Effector memory CD8-positive, alpha-beta T cell (primary cell): ENCODE measurements at regions not wholly inside any gene's neighbourhood (a gene's known extent, or its start where the extent isn't known, plus 50 kb on each side); places are given as distances from the start of the nearest gene placed in this dataset.

Experiments
- ATAC-seq: fragments of 150-1000 bp; cut with Tn5 transposase; replicated peaks from 2 replicates; pipeline ENCODE4 v1.10.0; 2021; ENCODE audit warnings: mild to moderate bottlenecking, moderate library complexity
- DNase-seq, 3 experiments: peaks; one replicate each; pipeline ENCODE4 v3.0.0; 2021
- H3K27ac Mint-ChIP-seq, 2 donors: one replicate each; pipeline ENCODE4 v1.8.0; 2022; ENCODE audit warnings: mild to moderate bottlenecking in 2 of 2, mixed read lengths in 2 of 2, moderate library complexity in 2 of 2
- H3K27me3 Mint-ChIP-seq, 2 donors: one replicate each; pipeline ENCODE4 v1.8.0; 2022; ENCODE audit warnings: mixed read lengths in 2 of 2
- H3K36me3 Mint-ChIP-seq: one replicate; pipeline ENCODE4 v1.8.0; 2022; ENCODE audit warnings: mild to moderate bottlenecking, moderate library complexity, mixed read lengths; ENCODE audit not compliant: insufficient read depth
- H3K4me1 Mint-ChIP-seq, 2 donors: one replicate each; pipeline ENCODE4 v1.8.0; 2022; ENCODE audit warnings: low read depth in 2 of 2, mixed read lengths in 2 of 2
- H3K4me3 Mint-ChIP-seq, 2 donors: one replicate each; pipeline ENCODE4 v1.8.0; 2022; ENCODE audit warnings: mild to moderate bottlenecking in 2 of 2, mixed read lengths in 2 of 2, moderate library complexity in 2 of 2
- H3K9me3 Mint-ChIP-seq, 2 donors: one replicate each; pipeline ENCODE4 v1.8.0; 2022; ENCODE audit warnings: mixed read lengths in 2 of 2

GRCh38 chr3:159795681-159796175 is 192.9 kb upstream of the IL12A start:
- Mint-ChIP-seq H3K4me1 (no peaks in the 10 kb centered on the region), H3K4me3 (no peak overlapping the region), H3K36me3 (no peaks in the 10 kb centered on the region), H3K27ac (no peak overlapping the region), H3K27me3 (peaks cover 15 to 16% of the 10 kb centered on the region in 2 donors), H3K9me3 (no peaks in the 10 kb centered on the region)
- DNase-seq (no peak), ATAC-seq (no peak)

DNA sequence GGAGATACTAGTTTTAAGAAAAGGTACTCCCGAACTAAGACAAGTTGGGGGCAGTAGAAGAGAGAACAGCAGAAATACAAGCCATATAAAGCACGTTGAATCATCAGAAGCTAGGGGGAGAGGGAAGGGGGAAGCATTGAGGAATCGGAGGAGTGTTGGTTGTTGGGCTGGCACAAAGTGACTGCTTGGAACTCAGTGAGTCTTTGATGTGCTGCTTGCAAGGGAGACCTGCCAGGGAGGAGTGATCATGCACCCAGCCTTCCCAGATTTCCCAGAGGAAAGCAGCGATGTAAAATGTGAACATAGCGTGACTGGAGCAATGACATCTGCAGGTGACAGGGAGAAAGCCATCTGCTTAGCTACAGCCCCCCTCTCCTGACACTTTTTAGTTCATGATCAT is 192.4 kb upstream of the IL12A start:
- Mint-ChIP-seq H3K9me3 (no peaks in the 10 kb centered on the region), H3K4me1 (no peaks in the 10 kb centered on the region), H3K27me3 (peaks cover 11 to 16% of the 10 kb centered on the region in 2 donors), H3K27ac (no peak overlapping the region), H3K36me3 (no peaks in the 10 kb centered on the region), H3K4me3 (no peak overlapping the region)
- ATAC-seq: no peak
- no peak for DNase-seq

GRCh38 chr3:159796744-159797143 is 191.9 kb upstream of the IL12A start:
- no peak overlapping the region for H3K27ac Mint-ChIP-seq
- no peaks in the 10 kb centered on the region for H3K4me1 Mint-ChIP-seq
- no peak overlapping the region for H3K4me3 Mint-ChIP-seq
- H3K9me3 Mint-ChIP-seq: no peaks in the 10 kb centered on the region
- peaks cover 10 to 16% of the 10 kb centered on the region in 2 donors for H3K27me3 Mint-ChIP-seq
- DNase-seq (no peak), ATAC-seq (no peak)
- no peaks in the 10 kb centered on the region for H3K36me3 Mint-ChIP-seq

DNA sequence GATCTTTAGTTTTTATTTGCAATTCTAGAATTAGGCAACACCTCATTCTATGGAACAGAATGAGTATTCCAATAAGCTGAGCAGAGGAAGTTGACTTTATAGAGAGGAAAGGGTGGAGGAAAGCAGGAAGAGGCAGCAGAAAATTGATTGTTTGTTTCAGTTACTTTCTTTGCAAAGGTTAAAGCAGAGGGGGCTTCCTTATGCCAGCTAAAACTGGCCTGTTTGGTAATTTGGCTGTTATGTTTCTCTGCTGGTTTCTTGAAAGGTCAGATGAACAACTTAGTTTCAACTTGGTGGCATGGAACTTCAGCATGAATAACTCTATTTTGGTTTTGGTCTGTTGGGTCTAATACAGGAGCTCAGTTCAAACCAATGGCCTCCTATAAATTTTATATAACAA is 190.9 kb upstream of the IL12A start:
- DNase-seq (no peak), ATAC-seq (no peak)
- Mint-ChIP-seq H3K27ac (no peak overlapping the region), H3K9me3 (no peaks in the 10 kb centered on the region), H3K4me1 (no peaks in the 10 kb centered on the region), H3K27me3 (peaks cover 10 to 16% of the 10 kb centered on the region in 2 donors), H3K4me3 (no peak overlapping the region), H3K36me3 (no peaks in the 10 kb centered on the region)

DNA sequence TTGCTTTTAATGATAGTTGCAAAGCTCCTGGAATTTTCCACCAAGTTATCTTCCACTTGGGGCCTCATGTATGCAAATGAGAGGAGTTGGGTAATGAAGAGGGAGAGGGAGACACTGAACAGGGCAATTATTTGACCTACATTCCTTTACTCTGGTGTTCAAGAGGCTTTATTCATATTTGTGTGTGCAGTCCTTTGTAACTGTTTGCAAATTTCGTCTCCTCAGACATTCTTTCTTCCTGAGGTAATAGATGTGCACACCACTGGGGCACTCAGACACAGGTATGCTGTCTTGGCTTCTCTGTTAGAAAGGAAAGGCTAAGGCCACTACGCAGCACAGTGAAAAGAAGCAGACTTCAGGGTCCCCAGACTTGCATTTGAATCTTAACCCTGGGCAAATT is 189.7 kb upstream of the IL12A start:
- Mint-ChIP-seq H3K9me3 (no peaks in the 10 kb centered on the region), H3K27me3 (peaks cover 10% of the 10 kb centered on the region in 2 donors), H3K4me1 (no peaks in the 10 kb centered on the region), H3K27ac (no peak overlapping the region), H3K36me3 (no peaks in the 10 kb centered on the region), H3K4me3 (no peak overlapping the region)
- DNase-seq (no peak), ATAC-seq (no peak)

GRCh38 chr3:159800434-159801155 is 188.0 kb upstream of the IL12A start:
- Mint-ChIP-seq H3K27me3 (peaks cover 1 to 7% of the 10 kb centered on the region in 2 donors), H3K9me3 (no peaks in the 10 kb centered on the region), H3K36me3 (no peaks in the 10 kb centered on the region), H3K4me3 (no peak overlapping the region), H3K27ac (no peak overlapping the region), H3K4me1 (no peaks in the 10 kb centered on the region)
- no peak for DNase-seq
- no peak for ATAC-seq

DNA sequence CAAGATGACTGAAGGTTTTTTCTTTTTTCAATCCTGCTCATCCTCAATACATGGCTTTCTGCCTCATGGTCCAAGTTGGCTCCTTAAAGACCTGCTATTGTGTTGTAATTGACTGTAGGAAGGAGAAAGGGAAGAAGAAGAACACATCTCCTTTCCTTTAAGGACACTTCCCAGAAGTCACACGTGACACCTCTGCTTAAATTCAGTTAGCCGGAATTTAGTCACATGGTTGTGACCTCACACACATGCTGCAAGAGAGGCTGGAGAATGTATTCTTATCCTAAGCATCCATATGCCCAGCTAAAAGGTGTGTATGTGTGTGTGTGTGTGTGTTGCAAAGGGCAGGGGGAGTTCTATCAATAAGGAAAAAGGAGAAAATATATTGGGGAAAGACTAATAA is 185.8 kb upstream of the IL12A start:
- Mint-ChIP-seq H3K27me3 (no peaks in the 10 kb centered on the region), H3K4me3 (no peak overlapping the region), H3K4me1 (no peaks in the 10 kb centered on the region), H3K9me3 (no peaks in the 10 kb centered on the region), H3K27ac (no peak overlapping the region), H3K36me3 (no peaks in the 10 kb centered on the region)
- DNase-seq (no peak), ATAC-seq (no peak)

DNA sequence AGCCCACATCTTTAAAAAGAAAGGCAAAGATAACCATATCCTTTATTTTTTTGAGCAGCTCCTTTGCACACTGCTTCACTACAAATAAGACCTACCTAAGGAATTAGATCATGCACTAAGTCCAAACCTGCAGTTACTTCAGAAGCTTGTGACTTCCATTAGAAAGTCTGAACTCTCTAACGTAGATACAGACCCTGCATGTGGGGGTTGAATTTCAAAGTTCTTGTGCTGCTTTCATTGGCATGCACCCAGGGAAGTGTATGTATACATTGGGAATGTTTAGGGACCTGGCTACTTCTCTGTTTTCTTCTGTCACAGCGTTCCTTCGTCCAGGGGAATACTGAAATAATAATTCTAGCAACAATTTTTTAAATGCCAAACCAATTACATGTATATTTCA is 185.2 kb upstream of the IL12A start:
- no peak for DNase-seq
- H3K27ac Mint-ChIP-seq: no peak overlapping the region
- no peaks in the 10 kb centered on the region for H3K4me1 Mint-ChIP-seq
- H3K9me3 Mint-ChIP-seq: no peaks in the 10 kb centered on the region
- H3K27me3 Mint-ChIP-seq: no peaks in the 10 kb centered on the region
- no peaks in the 10 kb centered on the region for H3K36me3 Mint-ChIP-seq
- no peak for ATAC-seq
- no peak overlapping the region for H3K4me3 Mint-ChIP-seq

DNA sequence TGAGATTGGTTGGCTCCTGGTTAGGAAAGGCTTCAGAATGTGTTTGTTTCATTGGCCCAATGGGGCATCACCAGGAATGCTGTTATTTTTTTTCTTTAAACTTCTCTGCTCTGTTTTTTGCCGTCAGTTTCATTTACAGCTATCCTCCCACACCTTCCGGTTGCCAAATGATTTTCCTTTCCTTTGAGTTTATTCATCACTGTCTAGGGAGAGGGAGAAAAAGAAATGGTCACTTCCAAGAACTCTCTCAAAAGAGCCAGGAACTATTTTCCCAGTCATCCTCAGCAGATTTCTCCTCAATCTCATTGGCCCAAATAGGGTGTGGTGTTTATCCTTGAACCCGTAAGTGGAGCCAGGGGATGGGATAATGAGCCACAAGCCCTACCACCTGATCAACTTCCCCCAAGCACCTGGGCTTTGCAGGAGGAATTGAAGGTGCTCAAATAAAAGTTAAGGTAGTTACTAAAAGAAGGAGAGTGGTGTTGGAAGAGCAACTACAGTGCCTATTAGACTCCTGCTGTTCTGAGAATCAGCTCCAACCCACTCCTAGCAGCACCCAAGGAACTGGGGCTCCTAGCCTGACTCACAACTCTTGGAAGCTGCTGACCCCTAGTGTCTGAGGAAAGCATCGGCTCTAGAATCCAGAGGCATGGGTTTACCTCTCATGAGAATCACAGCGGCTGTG is 183.8 kb upstream of the IL12A start:
- no peak overlapping the region for H3K27ac Mint-ChIP-seq
- no peak for DNase-seq
- H3K4me1 Mint-ChIP-seq: no peaks in the 10 kb centered on the region
- H3K9me3 Mint-ChIP-seq: no peaks in the 10 kb centered on the region
- no peaks in the 10 kb centered on the region for H3K36me3 Mint-ChIP-seq
- H3K4me3 Mint-ChIP-seq: no peak overlapping the region
- no peaks in the 10 kb centered on the region for H3K27me3 Mint-ChIP-seq
- no peak for ATAC-seq

DNA sequence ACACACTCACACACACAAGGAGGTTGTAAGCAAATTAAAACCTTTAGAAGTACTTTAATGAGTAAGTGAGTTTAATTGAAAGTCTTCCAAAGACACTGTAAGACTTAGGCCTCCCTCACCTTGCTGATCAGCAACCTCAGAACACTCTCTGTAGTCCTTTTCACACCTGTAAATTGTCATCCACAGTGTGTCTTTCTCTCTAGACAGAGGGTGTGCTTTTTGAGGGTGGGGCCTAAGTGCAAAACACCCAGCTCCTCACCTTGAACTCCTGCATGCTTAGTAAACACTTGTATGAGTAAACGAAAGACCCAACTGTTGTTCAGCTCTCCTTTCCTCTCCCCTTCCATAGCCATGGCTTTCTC is 183.2 kb upstream of the IL12A start:
- H3K9me3 Mint-ChIP-seq: no peaks in the 10 kb centered on the region
- no peak for ATAC-seq
- no peaks in the 10 kb centered on the region for H3K36me3 Mint-ChIP-seq
- no peak overlapping the region for H3K4me3 Mint-ChIP-seq
- H3K27ac Mint-ChIP-seq: no peak overlapping the region
- H3K4me1 Mint-ChIP-seq: no peaks in the 10 kb centered on the region
- DNase-seq: no peak
- no peaks in the 10 kb centered on the region for H3K27me3 Mint-ChIP-seq

DNA sequence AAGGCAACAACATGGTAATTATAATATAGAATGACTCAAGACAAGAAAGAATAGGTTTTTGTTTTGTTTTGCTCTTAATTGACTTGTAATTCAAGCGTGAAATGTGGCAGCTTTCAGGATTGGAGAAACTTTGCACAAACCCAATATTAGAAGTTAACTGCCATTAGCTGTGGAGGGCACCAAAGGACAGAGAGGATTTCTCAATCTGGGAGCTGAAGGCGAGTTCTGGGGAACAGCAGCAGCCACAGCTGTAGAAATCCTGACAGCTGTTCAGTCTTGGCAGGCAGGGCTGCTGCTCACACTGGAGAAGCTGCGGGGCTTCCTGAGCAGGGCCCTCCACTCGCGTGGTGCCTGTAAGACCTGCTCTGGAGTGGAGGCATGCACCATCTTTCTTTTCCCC is 182.2 kb upstream of the IL12A start:
- no peaks in the 10 kb centered on the region for H3K27me3 Mint-ChIP-seq
- no peak for ATAC-seq
- no peaks in the 10 kb centered on the region for H3K9me3 Mint-ChIP-seq
- no peak for DNase-seq
- no peak overlapping the region for H3K27ac Mint-ChIP-seq
- H3K4me1 Mint-ChIP-seq: no peaks in the 10 kb centered on the region
- H3K36me3 Mint-ChIP-seq: no peaks in the 10 kb centered on the region
- H3K4me3 Mint-ChIP-seq: no peak overlapping the region

GRCh38 chr3:159807137-159808040 is 181.2 kb upstream of the IL12A start:
- ATAC-seq (no peak), DNase-seq (no peak)
- Mint-ChIP-seq H3K4me1 (no peaks in the 10 kb centered on the region), H3K27ac (no peak overlapping the region), H3K9me3 (no peaks in the 10 kb centered on the region), H3K36me3 (no peaks in the 10 kb centered on the region), H3K27me3 (no peaks in the 10 kb centered on the region), H3K4me3 (no peak overlapping the region)

DNA sequence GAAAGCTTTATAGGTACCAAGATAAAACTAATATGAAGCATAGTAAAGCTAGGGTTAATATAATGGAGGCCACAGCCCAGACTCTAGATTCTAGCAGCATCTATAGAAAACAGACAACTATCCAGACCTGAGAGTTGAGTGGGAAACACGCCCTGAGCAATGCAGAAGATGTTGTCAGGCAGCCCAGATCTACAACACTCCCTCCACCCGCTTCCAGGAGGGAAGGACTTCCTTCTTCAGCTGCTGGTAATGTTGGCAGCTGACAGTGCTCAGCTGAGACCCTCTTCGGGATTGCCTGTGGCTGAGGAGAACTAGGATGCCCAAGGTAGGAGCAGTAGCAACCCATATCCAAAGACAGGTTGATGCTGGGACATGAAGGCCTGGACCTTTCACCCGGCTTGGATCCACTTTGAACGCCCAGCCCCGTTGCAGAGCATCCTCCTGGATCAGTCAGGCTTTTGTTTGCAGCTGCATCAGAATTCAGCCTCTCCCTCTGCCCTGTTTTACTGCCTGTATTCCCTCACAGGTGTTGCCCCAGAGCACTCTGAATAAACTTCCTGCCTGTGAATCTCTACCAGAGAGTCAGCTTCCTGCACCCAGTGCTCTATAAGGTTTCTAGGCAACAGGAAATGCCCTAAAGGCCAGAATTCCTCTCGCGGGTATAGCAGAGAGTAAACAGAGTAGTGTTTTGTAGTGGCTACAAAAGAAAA is 174.7 kb upstream of the IL12A start:
- Mint-ChIP-seq H3K4me3 (no peak overlapping the region), H3K4me1 (no peaks in the 10 kb centered on the region), H3K27ac (no peak overlapping the region), H3K36me3 (no peaks in the 10 kb centered on the region), H3K9me3 (no peaks in the 10 kb centered on the region), H3K27me3 (peaks cover 11 to 13% of the 10 kb centered on the region in 2 donors)
- no peak for ATAC-seq
- DNase-seq: no peak
